ENCODE measurements at regions not wholly inside any gene's neighbourhood (a gene's known extent, or its start where the extent isn't known, plus 50 kb on each side); places are given as distances from the start of the nearest gene placed in this dataset.
"Not testable (repeated sequence)": the region's sequence is repeated elsewhere in the genome, so short reads cannot be mapped to it uniquely, and the experiment has no call there.

- DNase-seq (ENCODE audit: low read depth in 2 of 2): no peak
Observed at GRCh38 chr3:110318108-110318507, 753.5 kb upstream of the NECTIN3 start.

- no peak for DNase-seq (ENCODE audit: low read depth in 2 of 2)
Observed at GRCh38 chr3:110323349-110323748, 748.3 kb upstream of the NECTIN3 start.

GRCh38 chr3:110324171-110324705 lies 747.4 kb upstream of the NECTIN3 start:
- no peak for DNase-seq (ENCODE audit: low read depth in 2 of 2)

GRCh38 chr3:110327870-110328269 lies 743.7 kb upstream of the NECTIN3 start:
- DNase-seq (ENCODE audit: low read depth in 2 of 2): no peak

GRCh38 chr3:110331562-110331961 lies 740.1 kb upstream of the NECTIN3 start:
- not testable (repeated sequence) for DNase-seq (ENCODE audit: low read depth in 2 of 2)

GRCh38 chr3:110332629-110333028 lies 739.0 kb upstream of the NECTIN3 start:
- no peak for DNase-seq (ENCODE audit: low read depth in 2 of 2)

GRCh38 chr3:110341047-110341446 lies 730.6 kb upstream of the NECTIN3 start:
- no peak for DNase-seq (ENCODE audit: low read depth in 2 of 2)

GRCh38 chr3:110343376-110343775 lies 728.2 kb upstream of the NECTIN3 start:
- DNase-seq (ENCODE audit: low read depth in 2 of 2): no peak

- no peak for DNase-seq (ENCODE audit: low read depth in 2 of 2)
Observed at GRCh38 chr3:110343945-110344344, 727.7 kb upstream of the NECTIN3 start.

- no peak for DNase-seq (ENCODE audit: low read depth in 2 of 2)
Observed at GRCh38 chr3:110344487-110344886, 727.1 kb upstream of the NECTIN3 start.

- no peak for DNase-seq (ENCODE audit: low read depth in 2 of 2)
Observed at GRCh38 chr3:110344897-110345767, 726.5 kb upstream of the NECTIN3 start.

GRCh38 chr3:110349295-110349694 lies 722.3 kb upstream of the NECTIN3 start:
- no peak for DNase-seq (ENCODE audit: low read depth in 2 of 2)

- DNase-seq (ENCODE audit: low read depth in 2 of 2): no peak
Observed at GRCh38 chr3:110352841-110353604, 718.6 kb upstream of the NECTIN3 start.

- DNase-seq (ENCODE audit: low read depth in 2 of 2): no peak
Observed at GRCh38 chr3:110362751-110363150, 708.9 kb upstream of the NECTIN3 start.

GRCh38 chr3:110367289-110367688 lies 704.3 kb upstream of the NECTIN3 start:
- DNase-seq (ENCODE audit: low read depth in 2 of 2): not testable (repeated sequence)

- DNase-seq (ENCODE audit: low read depth in 2 of 2): no peak
Observed at GRCh38 chr3:110375751-110376518, 695.7 kb upstream of the NECTIN3 start.

- no peak for DNase-seq (ENCODE audit: low read depth in 2 of 2)
Observed at GRCh38 chr3:110378481-110378880, 693.1 kb upstream of the NECTIN3 start.

GRCh38 chr3:110381992-110382391 lies 689.6 kb upstream of the NECTIN3 start:
- DNase-seq (ENCODE audit: low read depth in 2 of 2): no peak

GRCh38 chr3:110383356-110383755 lies 688.3 kb upstream of the NECTIN3 start:
- no peak for DNase-seq (ENCODE audit: low read depth in 2 of 2)

- no peak for DNase-seq (ENCODE audit: low read depth in 2 of 2)
Observed at GRCh38 chr3:110384601-110385000, 687.0 kb upstream of the NECTIN3 start.

- DNase-seq (ENCODE audit: low read depth in 2 of 2): no peak
Observed at GRCh38 chr3:110389005-110389404, 682.6 kb upstream of the NECTIN3 start.

- DNase-seq (ENCODE audit: low read depth in 2 of 2): no peak
Observed at GRCh38 chr3:110390372-110390771, 681.2 kb upstream of the NECTIN3 start.
